Spleen (tissue), 11 donors: ENCODE measurements at regions not wholly inside any gene's neighbourhood (a gene's known extent, or its start where the extent isn't known, plus 50 kb on each side); places are given as distances from the start of the nearest gene placed in this dataset.

Experiments
- DNase-seq: peaks from one replicate; pipeline ENCODE4 v3.0.0-alpha.2; 2020
- H3K27ac ChIP-seq, 8 donors: fragments of 200-600 bp; sonication (generic) in 7 of 8; 1 replicate in 4 of 8; 2 replicates in 4 of 8; pipeline versions ENCODE4 v1.5.0 to v1.8.0; 2016 to 2021; ENCODE audit warnings: inconsistent platforms in 4 of 8, mild to moderate bottlenecking in 4 of 8, moderate library complexity in 1 of 8
- H3K27me3 ChIP-seq, 7 donors: fragments of 200-600 bp; sonication (generic) in 6 of 7; replicated peaks in 1 of 7; 1 replicate in 4 of 7; 2 replicates in 3 of 7; pipeline versions ENCODE4 v1.5.0 to v1.8.0; 2016 to 2021; ENCODE audit warnings: inconsistent platforms in 3 of 7, mild to moderate bottlenecking in 1 of 7
- H3K36me3 ChIP-seq, 6 donors: fragments of 200-600 bp; sonication (generic) in 5 of 6; 1 replicate in 4 of 6; 2 replicates in 2 of 6; pipeline versions ENCODE4 v1.5.0 to v1.8.0; 2016 to 2021; ENCODE audit warnings: inconsistent platforms in 2 of 6
- H3K4me1 ChIP-seq, 6 donors: fragments of 200-600 bp; sonication (generic) in 5 of 6; 1 replicate in 3 of 6; 2 replicates in 3 of 6; pipeline versions ENCODE4 v1.5.0 to v1.8.0; 2016 to 2021; ENCODE audit warnings: inconsistent platforms in 3 of 6
- H3K4me3 ChIP-seq, 8 donors: fragments of 200-600 bp; sonication (generic) in 7 of 8; 1 replicate in 4 of 8; 2 replicates in 4 of 8; pipeline versions ENCODE4 v1.5.0 to v1.8.0; 2016 to 2021; ENCODE audit warnings: inconsistent platforms in 4 of 8, mild to moderate bottlenecking in 4 of 8, moderate library complexity in 2 of 8
- H3K9me3 ChIP-seq, 8 donors: fragments of 200-600 bp; sonication (generic) in 7 of 8; 1 replicate in 4 of 8; 2 replicates in 4 of 8; pipeline versions ENCODE4 v1.5.0 to v1.8.0; 2016 to 2021; ENCODE audit warnings: inconsistent platforms in 4 of 8
- POLR2A ChIP-seq, 3 donors: fragments of 450-650 bp; IDR thresholded peaks; one replicate each; pipeline ENCODE4 v1.5.1; 2017; ENCODE audit warnings: antibody characterized with exemption in 3 of 3, mild to moderate bottlenecking in 1 of 3
- POLR2AphosphoS5 ChIP-seq, 3 donors: sonication (generic); formaldehyde crosslinking; IDR thresholded peaks; one replicate each; pipeline ENCODE4 v1.5.1; 2017; ENCODE audit warnings: antibody characterized with exemption in 3 of 3
- WGBS, 5 donors: extraction: QIAGEN DNeasy Blood & Tissue Kit in 3 of 5; methylation state at CpG; one replicate each; pipeline versions ENCODE4 v1.1.5 to v1.1.7; 2013 to 2018; 5-methylcytosine and 5-hydroxymethylcytosine counted together
- intact Hi-C: fragments of 100-400 bp; cut with DNase I; formaldehyde crosslinking; loops from one replicate; pipeline ENCODE4 v1.15.0; 2023; ENCODE audit warnings: low total_unique reads
- TF ChIP-seq, protein P1 (sequence below), 11 experiments: fragments of 200-600 bp in 7 of 11; fragments of 450-650 bp in 4 of 11; sonication (generic) in 4 of 11; IDR thresholded peaks in 8 of 11; conservative IDR thresholded peaks in 3 of 11; 1 replicate in 7 of 11; 2 replicates in 4 of 11; pipeline versions ENCODE4 v1.4.0 to v1.8.0; 2016 to 2021; ENCODE audit warnings: antibody characterized with exemption in 11 of 11, inconsistent platforms in 4 of 11, mild to moderate bottlenecking in 1 of 11
- donor health status: healthy with polysubstance abuse.
- donor health status: DM: no; HTN: no; CAD: no; lungs with moderate emphysema.
- donor health status: DM: no; HTN: no; CAD: no.
- donor health status: Bipolar disorder and iron deficiency.
- donor health status: healthy.
- donor health status: DM: no; HTN: no; CAD: no.
- donor health status: DM: yes; HTN: yes; CAD: no.

DNA sequence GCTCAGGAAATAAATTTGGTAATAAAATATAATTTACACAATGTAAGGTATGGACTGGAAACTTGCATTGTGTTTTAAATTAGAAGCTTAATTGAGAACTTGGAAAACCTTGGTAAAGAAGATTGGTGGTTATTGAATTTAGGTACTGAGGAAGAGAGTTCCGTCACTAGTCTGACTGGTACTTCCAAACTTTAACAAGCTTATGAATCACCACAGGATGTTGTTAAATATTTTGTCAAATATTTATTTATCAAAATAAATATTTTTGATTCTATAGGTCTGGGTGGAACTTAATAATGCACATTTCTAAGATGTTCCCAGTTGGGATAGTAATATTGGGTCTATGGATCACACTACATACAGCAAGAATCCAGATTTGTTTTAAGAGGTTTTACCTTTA lies 992.2 kb downstream of the ARAP2 start:
- H3K4me1 ChIP-seq, result no peaks in the 10 kb centered on the region
- no peaks in the 10 kb centered on the region for H3K27me3 ChIP-seq
- no peaks in the 10 kb centered on the region for H3K36me3 ChIP-seq
- H3K9me3 ChIP-seq, result no peaks in the 10 kb centered on the region
- no peak for DNase-seq
- TF ChIP-seq, protein P1, sequence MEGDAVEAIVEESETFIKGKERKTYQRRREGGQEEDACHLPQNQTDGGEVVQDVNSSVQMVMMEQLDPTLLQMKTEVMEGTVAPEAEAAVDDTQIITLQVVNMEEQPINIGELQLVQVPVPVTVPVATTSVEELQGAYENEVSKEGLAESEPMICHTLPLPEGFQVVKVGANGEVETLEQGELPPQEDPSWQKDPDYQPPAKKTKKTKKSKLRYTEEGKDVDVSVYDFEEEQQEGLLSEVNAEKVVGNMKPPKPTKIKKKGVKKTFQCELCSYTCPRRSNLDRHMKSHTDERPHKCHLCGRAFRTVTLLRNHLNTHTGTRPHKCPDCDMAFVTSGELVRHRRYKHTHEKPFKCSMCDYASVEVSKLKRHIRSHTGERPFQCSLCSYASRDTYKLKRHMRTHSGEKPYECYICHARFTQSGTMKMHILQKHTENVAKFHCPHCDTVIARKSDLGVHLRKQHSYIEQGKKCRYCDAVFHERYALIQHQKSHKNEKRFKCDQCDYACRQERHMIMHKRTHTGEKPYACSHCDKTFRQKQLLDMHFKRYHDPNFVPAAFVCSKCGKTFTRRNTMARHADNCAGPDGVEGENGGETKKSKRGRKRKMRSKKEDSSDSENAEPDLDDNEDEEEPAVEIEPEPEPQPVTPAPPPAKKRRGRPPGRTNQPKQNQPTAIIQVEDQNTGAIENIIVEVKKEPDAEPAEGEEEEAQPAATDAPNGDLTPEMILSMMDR (IDR thresholded peaks at IDR 0.05 in 8 of 11, conservative IDR thresholded peaks at IDR 0.05 in 3 of 11), result no peak
- no peak for TF ChIP-seq POLR2AphosphoS5 (IDR thresholded peaks at IDR 0.05)
- no peak for TF ChIP-seq POLR2A (IDR thresholded peaks at IDR 0.05)
- H3K27ac ChIP-seq, result no peak overlapping the region
- 88 to 95% (median 90%) methylated on average over 1 of the region's 1 CpG for WGBS, 5 donors
- intact Hi-C loops, result no loop called here
- H3K4me3 ChIP-seq, result no peak overlapping the region

DNA sequence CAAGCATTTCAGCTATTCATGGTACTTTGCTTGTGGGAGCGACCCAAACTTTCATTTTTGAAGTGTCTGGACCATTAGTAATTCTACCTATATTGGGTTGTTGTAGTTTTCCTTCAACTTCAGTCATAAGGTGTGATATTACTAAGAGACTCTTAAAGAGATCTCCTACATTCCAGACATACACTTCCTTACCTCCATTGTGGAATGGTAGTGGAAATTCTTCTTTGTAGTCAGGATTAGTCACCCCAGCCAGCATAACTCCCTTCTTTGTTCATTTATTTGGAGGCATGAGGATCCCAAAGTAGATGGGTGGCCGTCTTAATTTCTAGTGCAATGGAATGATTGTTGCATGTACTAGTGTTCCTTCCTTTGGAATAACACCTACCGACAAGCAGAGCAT lies 991.4 kb downstream of the ARAP2 start:
- WGBS, 5 donors, result 78 to 86% (median 80%) methylated on average over 3 of the region's 3 CpGs
- intact Hi-C loops, result no loop called here
- no peaks in the 10 kb centered on the region for H3K9me3 ChIP-seq

DNA sequence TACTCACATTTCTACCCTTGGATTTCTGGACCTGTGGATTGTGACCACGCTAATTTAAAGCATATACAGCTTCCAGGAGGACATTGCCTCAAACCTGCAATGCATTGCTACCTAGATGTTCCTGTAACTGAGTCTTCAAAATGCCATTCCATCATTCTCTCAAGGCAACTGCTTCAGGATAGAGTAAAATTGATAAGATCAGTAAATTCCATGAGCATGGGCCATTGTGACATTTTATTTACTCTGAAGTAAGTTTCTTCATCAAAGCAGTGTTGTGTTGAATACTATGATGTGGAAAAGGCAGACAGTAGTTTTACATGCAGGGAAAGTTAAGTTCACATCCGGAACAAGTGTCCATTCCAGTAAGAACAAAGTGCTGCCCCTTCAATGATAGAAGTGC lies 991.0 kb downstream of the ARAP2 start:
- H3K27me3 ChIP-seq, result no peaks in the 10 kb centered on the region
- no peaks in the 10 kb centered on the region for H3K36me3 ChIP-seq
- H3K9me3 ChIP-seq, result no peaks in the 10 kb centered on the region
- TF ChIP-seq, protein P1 (IDR thresholded peaks at IDR 0.05 in 8 of 11, conservative IDR thresholded peaks at IDR 0.05 in 3 of 11), result no peak
- no peak for TF ChIP-seq POLR2A (IDR thresholded peaks at IDR 0.05)
- TF ChIP-seq POLR2AphosphoS5 (IDR thresholded peaks at IDR 0.05), result no peak
- intact Hi-C loops, result no loop called here
- no peak for DNase-seq
- 61 to 80% (median 73%) methylated on average over 2 of the region's 2 CpGs for WGBS, 5 donors
- H3K4me1 ChIP-seq, result no peaks in the 10 kb centered on the region
- H3K27ac ChIP-seq, result no peak overlapping the region
- H3K4me3 ChIP-seq, result no peak overlapping the region

More for the DNA sequence above, 991.4 kb downstream of the ARAP2 start:
- H3K36me3 ChIP-seq, result no peaks in the 10 kb centered on the region
- no peak for TF ChIP-seq POLR2AphosphoS5 (IDR thresholded peaks at IDR 0.05)
- H3K4me1 ChIP-seq, result no peaks in the 10 kb centered on the region
- H3K27ac ChIP-seq, result no peak overlapping the region
- DNase-seq, result no peak
- no peaks in the 10 kb centered on the region for H3K27me3 ChIP-seq
- H3K4me3 ChIP-seq, result no peak overlapping the region

DNA sequence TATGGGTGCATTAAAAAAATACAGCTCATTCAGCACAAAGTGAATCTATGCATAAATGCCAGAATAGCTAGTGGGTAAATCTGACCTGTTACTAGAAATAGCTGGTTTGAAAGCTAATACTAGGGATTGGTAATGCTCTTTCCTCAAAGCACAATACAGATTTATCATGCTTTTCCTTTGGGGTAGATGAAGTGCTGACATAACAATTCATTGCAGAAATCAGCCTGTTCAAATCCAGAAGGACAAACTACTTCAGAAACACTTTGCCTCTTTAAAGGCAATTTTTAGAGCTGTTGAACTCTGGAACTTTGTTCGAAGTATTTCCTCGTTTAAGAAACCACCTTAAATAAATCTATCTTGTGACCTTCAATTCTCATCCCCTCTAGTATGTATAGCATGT lies 957.9 kb downstream of the ARAP2 start:
- WGBS, 5 donors, result 67 to 86% (median 75%) methylated on average over 2 of the region's 2 CpGs

More for the DNA sequence above, 957.9 kb downstream of the ARAP2 start:
- Histone ChIP-seq H3K9me3 (peaks cover 0 to 4% (median 0%) of the 10 kb centered on the region in 8 donors), H3K36me3 (no peaks in the 10 kb centered on the region), H3K27me3 (no peaks in the 10 kb centered on the region), H3K4me1 (no peaks in the 10 kb centered on the region), H3K27ac (no peak overlapping the region), H3K4me3 (no peak overlapping the region)
- no peak for DNase-seq
- intact Hi-C loops, result no loop called here
- TF ChIP-seq, protein P1 (IDR thresholded peaks at IDR 0.05 in 8 of 11, conservative IDR thresholded peaks at IDR 0.05 in 3 of 11), result no peak
- TF ChIP-seq POLR2A (IDR thresholded peaks at IDR 0.05), result no peak
- TF ChIP-seq POLR2AphosphoS5 (IDR thresholded peaks at IDR 0.05), result no peak
